Trophoblast cell (in vitro differentiated cells and primary cell): ENCODE measurements at regions not wholly inside any gene's neighbourhood (a gene's known extent, or its start where the extent isn't known, plus 50 kb on each side); places are given as distances from the start of the nearest gene placed in this dataset.

Experiments
- DNase-seq, 2 donors: peaks; one replicate each; pipeline ENCODE4 v3.0.0-alpha.2; 2016
- H2AFZ ChIP-seq: 2 replicates; pipeline ENCODE4 v1.6.1; 2013; ENCODE audit warnings: low read length, moderate library complexity, mild to moderate bottlenecking; ENCODE audit not compliant: insufficient read depth, poor library complexity
- H2AK5ac ChIP-seq: 2 replicates; pipeline ENCODE4 v1.6.1; 2013; ENCODE audit warnings: mild to moderate bottlenecking, low read length
- H2BK120ac ChIP-seq: 2 replicates; pipeline ENCODE4 v1.6.1; 2013; ENCODE audit warnings: low read length, mild to moderate bottlenecking, moderate library complexity; ENCODE audit not compliant: insufficient read depth, poor library complexity
- H2BK12ac ChIP-seq: 2 replicates; pipeline ENCODE4 v1.6.1; 2013; ENCODE audit warnings: mild to moderate bottlenecking, low read length, moderate library complexity
- H2BK5ac ChIP-seq: 2 replicates; pipeline ENCODE4 v1.6.1; 2013; ENCODE audit warnings: low read length, low read depth, moderate library complexity, mild to moderate bottlenecking; ENCODE audit not compliant: poor library complexity
- H3K14ac ChIP-seq: 2 replicates; pipeline ENCODE4 v1.6.1; 2013; ENCODE audit warnings: mild to moderate bottlenecking, low read length
- H3K18ac ChIP-seq: 2 replicates; pipeline ENCODE4 v1.6.1; 2013; ENCODE audit warnings: mild to moderate bottlenecking, low read length
- H3K23ac ChIP-seq: 2 replicates; pipeline ENCODE4 v1.6.1; 2013; ENCODE audit warnings: low read length
- H3K27ac ChIP-seq: 2 replicates; pipeline ENCODE4 v1.5.1; 2013; ENCODE audit warnings: low read depth, mild to moderate bottlenecking, inconsistent platforms, low read length, moderate library complexity
- H3K27me3 ChIP-seq: 2 replicates; pipeline ENCODE4 v1.6.1; 2013; ENCODE audit warnings: inconsistent platforms, mild to moderate bottlenecking, low read length, moderate library complexity; ENCODE audit not compliant: insufficient read depth
- H3K36me3 ChIP-seq, 2 experiments: 1 replicate in 1 of 2; 2 replicates in 1 of 2; pipeline ENCODE4 v1.6.1; 2013; ENCODE audit warnings: low read length in 2 of 2, mild to moderate bottlenecking in 2 of 2, moderate library complexity in 1 of 2; ENCODE audit not compliant: insufficient read depth in 2 of 2, control insufficient read depth in 1 of 2
- H3K4ac ChIP-seq: 2 replicates; pipeline ENCODE4 v1.6.1; 2013; ENCODE audit warnings: low read depth, mild to moderate bottlenecking, low read length, moderate library complexity
- H3K4me1 ChIP-seq, 2 experiments: 1 replicate in 1 of 2; 2 replicates in 1 of 2; pipeline ENCODE4 v1.6.1; 2013; ENCODE audit warnings: low read length in 2 of 2, mild to moderate bottlenecking in 2 of 2, moderate library complexity in 1 of 2; ENCODE audit not compliant: insufficient read depth in 2 of 2, control insufficient read depth in 1 of 2
- H3K4me2 ChIP-seq: 2 replicates; pipeline ENCODE4 v1.6.1; 2013; ENCODE audit warnings: inconsistent platforms, mild to moderate bottlenecking, low read length, moderate library complexity
- H3K4me3 ChIP-seq: 2 replicates; pipeline ENCODE4 v1.5.1; 2013; ENCODE audit warnings: mild to moderate bottlenecking, low read depth, low read length, inconsistent platforms
- H3K79me1 ChIP-seq: one replicate; pipeline ENCODE4 v1.6.1; 2013; ENCODE audit warnings: low read length
- H3K79me2 ChIP-seq: 2 replicates; pipeline ENCODE4 v1.6.1; 2013; ENCODE audit warnings: low read length, mild to moderate bottlenecking; ENCODE audit not compliant: control insufficient read depth, insufficient read depth, poor library complexity
- H3K9ac ChIP-seq: 2 replicates; pipeline ENCODE4 v1.6.1; 2013; ENCODE audit warnings: mild to moderate bottlenecking, low read length
- H3K9me3 ChIP-seq: 2 replicates; pipeline ENCODE4 v1.6.1; 2013; ENCODE audit warnings: low read depth, mild to moderate bottlenecking, control low read depth, inconsistent platforms, low read length; ENCODE audit not compliant: insufficient read depth
- H4K12ac ChIP-seq: 2 replicates; pipeline ENCODE4 v1.6.1; 2013; ENCODE audit warnings: low read depth, mild to moderate bottlenecking, low read length, moderate library complexity
- H4K8ac ChIP-seq: 2 replicates; pipeline ENCODE4 v1.6.1; 2013; ENCODE audit warnings: low read depth, mild to moderate bottlenecking, low read length, moderate library complexity
- H4K91ac ChIP-seq: one replicate; pipeline ENCODE4 v1.6.1; 2013; ENCODE audit warnings: low read depth, mild to moderate bottlenecking, low read length, moderate library complexity
- WGBS: extraction: QIAGEN DNeasy Blood & Tissue Kit; methylation state at CpG from one replicate; pipeline ENCODE4 v1.1.7; 2013; ENCODE audit warnings: missing lambda C conversion rate; ENCODE audit not compliant: insufficient read length, insufficient coverage; ENCODE audit errors: extremely low coverage; 5-methylcytosine and 5-hydroxymethylcytosine counted together

DNA sequence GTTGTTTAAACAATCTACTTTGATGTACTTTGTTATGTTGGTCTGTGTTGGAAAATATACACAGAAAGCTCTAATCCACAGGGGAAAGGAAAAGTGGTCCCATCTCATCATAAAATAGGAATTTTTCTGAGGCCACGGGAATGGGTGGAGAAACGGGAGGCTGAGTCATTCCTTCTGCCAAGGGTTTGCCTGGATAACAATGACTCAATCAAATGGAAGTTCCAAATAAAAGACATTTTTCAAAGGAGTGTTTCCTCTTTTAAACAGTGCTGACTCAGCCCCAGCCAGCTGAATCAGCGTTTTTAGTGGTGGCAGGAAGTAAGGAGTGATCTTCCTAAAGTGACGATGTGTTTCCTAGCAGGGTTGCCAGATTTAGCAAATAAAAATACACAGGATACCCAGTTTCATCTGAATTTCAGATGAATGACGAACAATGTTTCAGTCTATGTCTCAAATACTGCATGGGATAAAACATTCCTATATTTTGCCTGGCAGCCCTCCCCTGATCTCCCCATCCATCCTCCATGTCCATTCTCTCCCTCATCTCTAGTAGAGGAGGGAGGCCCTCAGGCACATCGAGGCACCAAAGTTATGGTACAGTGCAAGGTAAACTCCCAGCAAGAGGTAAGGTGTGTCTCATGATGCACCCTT lies 345.4 kb upstream of the GATB start:
- Histone ChIP-seq H3K79me2 (no peaks in the 10 kb centered on the region), H3K23ac (no peak overlapping the region), H4K8ac (no peak overlapping the region), H2BK120ac (no peak overlapping the region), H3K4me3 (no peak overlapping the region), H3K9ac (no peak overlapping the region), H2BK5ac (no peak overlapping the region), H2BK12ac (no peak overlapping the region), H3K4me2 (no peak overlapping the region), H4K91ac (no peak overlapping the region), H3K4ac (no peak overlapping the region), H3K18ac (peak overlapping the region; percentile 35), H3K14ac (no peak overlapping the region), H3K4me1 (peaks cover 5 to 11% of the 10 kb centered on the region in 2 experiments), H3K36me3 (no peaks in the 10 kb centered on the region), H3K79me1 (no peaks in the 10 kb centered on the region), H2AFZ (no peak overlapping the region), H4K12ac (no peak overlapping the region), H2AK5ac (no peak overlapping the region), H3K27ac (no peak overlapping the region), H3K27me3 (no peaks in the 10 kb centered on the region), H3K9me3 (no peaks in the 10 kb centered on the region)
- WGBS, result no CpG with 5 or more reads among the region's 6 CpGs
- peak; percentile 60 to 83 for DNase-seq

- H2AK5ac ChIP-seq, result no peak overlapping the region
- H2BK120ac ChIP-seq, result no peak overlapping the region
- peaks cover 4% of the 10 kb centered on the region for H3K79me2 ChIP-seq
- H2BK5ac ChIP-seq, result no peak overlapping the region
- no peak overlapping the region for H2AFZ ChIP-seq
- H3K23ac ChIP-seq, result no peak overlapping the region
- no peaks in the 10 kb centered on the region for H3K27me3 ChIP-seq
- H3K27ac ChIP-seq, result no peak overlapping the region
- H3K36me3 ChIP-seq, result no peaks in the 10 kb centered on the region
- 100% methylated on average over 1 of the region's 9 CpGs for WGBS
- H3K4me2 ChIP-seq, result no peak overlapping the region
- no peak overlapping the region for H2BK12ac ChIP-seq
- H3K79me1 ChIP-seq, result no peaks in the 10 kb centered on the region
- no peak for DNase-seq
- no peak overlapping the region for H3K9ac ChIP-seq
- H3K4ac ChIP-seq, result no peak overlapping the region
- H3K14ac ChIP-seq, result no peak overlapping the region
- H3K4me3 ChIP-seq, result no peak overlapping the region
- H4K91ac ChIP-seq, result no peak overlapping the region
- no peak overlapping the region for H3K18ac ChIP-seq
- no peak overlapping the region for H4K12ac ChIP-seq
- peaks cover 7 to 16% of the 10 kb centered on the region in 2 experiments for H3K4me1 ChIP-seq
- no peaks in the 10 kb centered on the region for H3K9me3 ChIP-seq
- no peak overlapping the region for H4K8ac ChIP-seq
Measured at GRCh38 chr4:152104901-152105357, 344.1 kb upstream of the GATB start.

- Histone ChIP-seq H4K91ac (no peak overlapping the region), H3K4ac (no peak overlapping the region), H3K23ac (no peak overlapping the region), H3K27ac (no peak overlapping the region), H2BK120ac (no peak overlapping the region), H3K9ac (no peak overlapping the region), H2BK12ac (peak overlapping the region; percentile 21), H4K12ac (no peak overlapping the region), H3K14ac (no peak overlapping the region), H2BK5ac (no peak overlapping the region), H3K79me2 (peaks cover 4% of the 10 kb centered on the region), H2AFZ (no peak overlapping the region), H2AK5ac (no peak overlapping the region), H4K8ac (no peak overlapping the region), H3K4me3 (no peak overlapping the region), H3K18ac (no peak overlapping the region), H3K27me3 (no peaks in the 10 kb centered on the region), H3K36me3 (no peaks in the 10 kb centered on the region), H3K9me3 (no peaks in the 10 kb centered on the region), H3K4me2 (no peak overlapping the region), H3K4me1 (peaks cover 7 to 16% of the 10 kb centered on the region in 2 experiments), H3K79me1 (no peaks in the 10 kb centered on the region)
- DNase-seq, result no peak
- WGBS, result no CpG with 5 or more reads among the region's 8 CpGs
Measured at GRCh38 chr4:152104356-152104755, 343.5 kb upstream of the GATB start.

DNA sequence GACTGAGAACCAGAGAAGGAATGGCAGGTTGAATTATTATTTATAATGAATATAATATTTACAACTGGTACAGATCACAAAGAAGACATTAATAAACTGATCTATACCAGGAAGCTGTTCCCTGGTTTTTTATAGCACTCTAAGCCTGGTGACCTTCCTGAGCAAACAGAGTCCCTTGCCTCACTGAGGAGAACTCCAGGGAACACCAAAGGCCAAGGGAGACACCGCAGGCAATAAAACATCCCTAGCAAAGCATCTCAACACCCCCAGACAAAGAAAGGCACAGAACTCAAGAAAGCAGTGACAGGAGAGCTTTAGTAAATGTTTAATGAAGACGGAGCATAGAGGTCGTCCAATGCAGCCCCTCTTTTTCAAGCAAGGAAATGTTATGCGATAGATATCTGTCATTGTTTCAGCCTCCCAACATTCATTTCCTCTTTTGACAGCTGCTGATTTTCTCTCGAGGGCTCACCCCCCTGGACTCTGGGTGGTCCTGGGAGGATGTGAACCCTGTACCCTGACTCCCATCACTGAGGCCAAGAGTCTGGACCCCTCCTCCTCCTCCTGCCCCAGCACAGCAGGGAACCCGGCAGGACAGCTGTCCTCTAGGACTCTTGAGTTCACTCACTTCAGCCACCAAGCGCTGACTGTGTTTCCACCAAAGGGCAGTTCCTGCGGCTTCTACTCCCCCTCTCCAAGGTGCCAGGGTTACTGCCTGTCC lies 342.5 kb upstream of the GATB start:
- no peak overlapping the region for H2AFZ ChIP-seq
- no peaks in the 10 kb centered on the region for H3K9me3 ChIP-seq
- no peak overlapping the region for H3K27ac ChIP-seq
- no peak overlapping the region for H3K18ac ChIP-seq
- H2AK5ac ChIP-seq, result no peak overlapping the region
- no peaks in the 10 kb centered on the region for H3K79me1 ChIP-seq
- no peak overlapping the region for H3K9ac ChIP-seq
- no peak overlapping the region for H3K4me2 ChIP-seq
- H3K23ac ChIP-seq, result no peak overlapping the region
- no peak overlapping the region for H2BK5ac ChIP-seq
- no peak overlapping the region for H3K14ac ChIP-seq
- peaks cover 7 to 16% of the 10 kb centered on the region in 2 experiments for H3K4me1 ChIP-seq
- H2BK12ac ChIP-seq, result peak overlapping the region; percentile 3
- H3K36me3 ChIP-seq, result no peaks in the 10 kb centered on the region
- H3K4me3 ChIP-seq, result no peak overlapping the region
- H3K27me3 ChIP-seq, result no peaks in the 10 kb centered on the region
- peaks cover 4% of the 10 kb centered on the region for H3K79me2 ChIP-seq
- no peak overlapping the region for H4K91ac ChIP-seq
- no peak for DNase-seq
- no peak overlapping the region for H4K8ac ChIP-seq
- H4K12ac ChIP-seq, result no peak overlapping the region
- H2BK120ac ChIP-seq, result no peak overlapping the region
- no peak overlapping the region for H3K4ac ChIP-seq
- WGBS, result no CpG with 5 or more reads among the region's 8 CpGs
